ENCODE measurements at regions not wholly inside any gene's neighbourhood (a gene's known extent, or its start where the extent isn't known, plus 50 kb on each side); places are given as distances from the start of the nearest gene placed in this dataset.
"Not testable (repeated sequence)": the region's sequence is repeated elsewhere in the genome, so short reads cannot be mapped to it uniquely, and the experiment has no call there.

DNA sequence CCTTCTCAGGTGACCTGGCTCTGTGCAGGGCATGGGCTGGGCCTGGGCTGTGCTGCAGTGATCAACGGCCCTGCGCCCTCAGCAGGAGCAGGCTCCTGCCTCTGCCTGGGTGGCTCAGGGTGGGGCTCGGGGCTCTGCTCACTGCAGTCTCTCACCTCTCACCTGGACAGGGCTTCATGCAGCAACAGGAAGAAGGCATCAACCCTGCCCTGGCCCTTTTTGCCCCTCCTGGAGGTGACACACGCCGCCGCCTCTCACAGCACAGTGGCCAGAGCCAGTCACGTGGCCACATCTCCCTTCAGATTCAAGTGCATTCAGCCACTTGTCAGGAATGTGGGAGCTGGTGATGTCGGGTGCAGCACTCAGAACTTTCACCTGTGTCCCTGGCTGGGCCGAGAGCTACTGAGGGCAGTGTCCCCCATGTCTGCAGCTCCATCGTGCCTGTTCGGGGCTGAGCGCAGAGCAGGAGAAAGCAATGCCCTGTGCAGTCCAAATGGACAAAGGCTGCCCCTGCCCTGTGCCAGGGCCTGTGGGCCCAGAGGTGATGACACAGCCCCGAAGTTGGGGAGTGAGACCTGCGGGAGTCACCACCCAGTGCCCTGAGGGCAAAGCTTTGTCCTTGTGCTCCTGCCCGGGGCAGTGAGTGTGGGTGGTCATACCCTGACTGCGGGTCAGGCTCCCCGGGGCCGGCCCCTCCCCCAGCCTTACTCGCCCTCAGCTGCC, 314.0 kb downstream of the PTPRU start:
- DNase-seq (ENCODE audit: low spot score): no peak

DNA sequence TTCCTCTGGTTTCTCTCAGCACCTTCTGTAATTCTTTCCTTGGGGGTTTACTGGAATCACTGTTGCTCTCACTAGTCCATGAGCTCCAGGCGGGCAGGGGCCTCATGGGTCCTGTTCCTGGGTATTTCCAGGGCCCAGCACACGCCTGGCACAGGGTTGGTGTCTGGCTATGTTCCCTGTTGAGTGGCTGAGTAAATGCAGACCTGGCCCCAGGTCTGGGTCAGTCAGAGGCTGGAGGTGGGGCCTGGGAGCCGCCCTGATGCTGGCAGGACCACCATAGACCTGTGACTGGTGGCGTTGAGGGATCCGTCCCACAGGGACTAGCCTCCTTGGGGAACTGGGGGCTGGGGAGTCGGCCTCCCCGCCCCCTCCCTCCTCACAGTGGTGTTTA, 313.4 kb downstream of the PTPRU start:
- not testable (repeated sequence) for DNase-seq (ENCODE audit: low spot score)

DNA sequence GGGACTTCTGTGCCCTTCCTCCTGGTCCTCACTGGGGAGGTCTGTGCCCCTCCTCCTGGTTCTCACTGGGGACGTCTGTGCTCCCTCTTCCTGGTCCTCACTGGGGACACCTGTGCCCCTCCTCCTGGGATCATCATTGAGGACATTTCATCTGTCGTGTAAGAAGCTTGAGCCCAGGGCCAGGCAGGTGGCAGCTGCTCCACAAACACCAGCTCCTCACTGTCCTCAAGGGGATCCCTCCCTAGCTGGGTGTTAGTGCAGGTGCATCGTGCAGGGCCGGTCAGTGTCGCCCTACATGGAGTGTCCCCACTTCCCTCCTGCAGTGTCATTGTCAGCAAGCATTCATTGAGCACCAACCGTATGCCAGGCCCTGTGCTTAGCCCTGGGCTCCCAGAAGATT, 312.7 kb downstream of the PTPRU start:
- no peak for DNase-seq (ENCODE audit: low spot score)

DNA sequence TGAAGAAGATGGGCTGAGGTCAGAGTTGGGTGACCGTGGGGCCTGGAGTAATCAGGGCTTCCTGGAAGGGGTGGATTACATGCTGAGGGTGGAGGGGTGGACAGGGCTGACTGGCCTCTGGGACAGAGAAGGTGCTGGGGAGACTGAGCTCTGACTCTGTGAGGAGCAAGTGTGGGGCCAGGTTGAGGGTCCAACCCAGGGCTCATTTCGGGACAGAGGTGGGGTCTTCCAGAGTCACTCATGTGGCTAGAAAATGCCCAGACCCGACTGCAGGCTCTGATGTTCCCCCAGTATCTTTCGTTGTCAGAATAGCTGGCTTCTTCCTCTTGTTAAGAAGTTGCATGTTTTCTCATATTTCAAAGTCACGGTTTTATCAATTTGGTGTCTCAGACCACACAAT, 311.8 kb downstream of the PTPRU start:
- no peak for DNase-seq (ENCODE audit: low spot score)

DNA sequence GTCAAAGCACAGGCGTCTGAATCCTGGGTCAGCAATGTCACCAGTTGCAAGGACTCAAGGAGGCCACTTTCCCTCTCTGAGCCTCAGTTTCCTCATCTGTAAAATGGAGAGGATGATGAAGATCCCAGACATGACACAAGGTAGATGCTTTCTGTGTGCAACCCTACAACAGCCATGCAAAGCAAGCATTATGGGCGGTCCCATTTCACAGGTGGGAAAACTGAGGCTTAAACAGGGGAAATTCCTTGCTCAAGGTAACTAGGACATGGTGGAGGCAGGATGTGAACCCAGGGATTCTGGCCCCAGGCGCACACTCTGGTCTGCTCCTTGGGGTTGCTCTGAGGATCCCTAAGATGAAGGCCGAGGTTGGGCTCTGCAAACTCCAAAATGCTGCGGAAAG, 311.0 kb downstream of the PTPRU start:
- no peak for DNase-seq (ENCODE audit: low spot score)

DNA sequence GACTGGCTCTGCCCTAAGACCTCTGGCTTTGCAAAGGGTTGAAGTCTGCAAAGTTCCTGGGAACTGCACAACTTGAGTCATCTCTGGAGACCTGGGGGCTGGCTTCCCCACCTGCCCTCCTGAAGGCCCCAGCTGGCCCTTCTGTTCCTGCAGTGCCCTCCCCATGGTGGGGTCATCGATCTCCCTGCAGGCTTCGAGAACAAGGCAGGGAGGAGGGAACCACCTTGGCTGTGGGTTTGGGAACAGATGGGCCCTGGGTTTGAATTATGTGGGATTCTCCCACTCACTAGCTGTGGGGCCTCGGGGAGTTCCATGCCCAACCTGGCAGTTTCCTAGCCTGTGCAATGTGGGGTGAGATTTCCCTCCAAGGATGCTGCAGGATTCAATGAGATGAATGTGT, 310.2 kb downstream of the PTPRU start:
- DNase-seq (ENCODE audit: low spot score): no peak

DNA sequence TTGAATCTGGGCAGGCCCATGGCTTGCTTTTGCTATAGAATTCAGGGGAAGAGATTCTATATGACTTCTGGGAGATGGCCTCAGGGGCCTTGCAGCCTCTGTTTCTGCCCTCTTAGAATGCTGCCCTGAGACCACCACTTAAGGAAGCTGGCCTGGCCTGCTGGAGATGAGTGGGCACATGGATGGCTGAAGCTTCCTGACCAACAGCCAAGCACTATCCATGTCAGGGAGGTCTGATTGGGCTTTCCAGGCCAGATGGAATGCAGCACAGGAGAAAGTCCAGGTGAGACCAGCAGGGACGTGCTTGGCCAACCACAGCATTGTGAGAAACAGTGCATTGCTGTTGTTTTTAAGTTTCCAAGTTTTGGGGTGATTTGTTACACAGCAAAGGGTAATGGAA, 308.1 kb downstream of the PTPRU start:
- DNase-seq (ENCODE audit: low spot score): no peak

DNA sequence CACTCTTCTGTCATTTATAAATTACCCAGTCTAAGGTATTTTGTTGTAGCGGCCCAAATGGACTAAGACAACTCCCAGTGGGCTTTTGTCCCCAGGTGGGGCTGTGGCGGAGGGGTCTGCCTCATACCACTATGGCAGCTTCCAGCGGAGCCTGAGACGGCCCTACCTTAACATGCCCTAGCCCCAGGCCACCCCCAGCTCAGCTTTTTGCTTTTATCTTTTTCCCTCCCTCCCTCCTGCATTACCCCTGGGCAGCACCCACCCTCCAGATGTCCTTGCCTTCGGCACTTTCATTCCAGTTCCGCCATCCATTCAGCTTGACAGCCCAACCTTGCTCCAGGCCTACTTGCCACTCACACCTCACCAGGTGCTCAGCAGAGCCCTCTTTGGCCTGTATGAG, 307.3 kb downstream of the PTPRU start:
- DNase-seq (ENCODE audit: low spot score): no peak

DNA sequence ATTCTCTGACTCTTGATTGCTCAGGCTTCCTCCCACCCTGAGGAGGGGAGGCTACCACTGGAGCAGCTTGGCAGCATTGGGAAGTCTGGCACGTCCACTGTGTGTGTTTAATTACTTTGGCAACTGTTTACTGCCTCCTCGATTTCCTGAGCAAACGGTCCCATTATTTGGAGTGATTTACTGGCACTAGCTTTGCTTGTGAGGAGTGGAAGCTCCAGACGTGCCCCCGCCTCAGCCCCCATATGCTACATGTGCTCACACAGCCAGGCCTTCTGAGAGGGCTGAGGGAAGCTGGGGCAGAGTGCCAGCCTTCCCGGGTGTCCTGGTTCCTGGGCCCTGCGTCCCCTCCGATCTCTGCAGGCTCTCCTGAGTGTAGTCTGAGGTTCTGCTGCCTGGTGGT, 306.2 kb downstream of the PTPRU start:
- no peak for DNase-seq (ENCODE audit: low spot score)

DNA sequence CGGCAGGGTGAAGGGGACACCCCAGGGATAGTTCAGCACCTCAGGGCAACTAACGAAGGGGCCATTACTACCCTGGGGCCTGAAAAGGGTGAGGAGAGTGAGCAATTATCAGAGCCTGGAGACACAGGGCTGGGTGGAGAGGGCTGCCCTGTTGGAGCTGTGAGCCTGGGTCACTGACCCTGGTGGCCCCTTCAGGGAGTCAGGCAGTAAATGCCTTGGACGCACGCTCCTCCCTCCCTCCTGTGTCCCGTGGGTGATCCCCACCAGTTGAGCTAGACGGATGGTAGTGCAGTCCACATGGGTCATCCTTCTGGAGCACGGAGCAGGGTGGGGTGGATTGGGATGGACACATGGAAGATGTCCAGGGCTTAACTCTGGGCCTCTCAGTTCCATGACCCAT, 305.3 kb downstream of the PTPRU start:
- no peak for DNase-seq (ENCODE audit: low spot score)

DNA sequence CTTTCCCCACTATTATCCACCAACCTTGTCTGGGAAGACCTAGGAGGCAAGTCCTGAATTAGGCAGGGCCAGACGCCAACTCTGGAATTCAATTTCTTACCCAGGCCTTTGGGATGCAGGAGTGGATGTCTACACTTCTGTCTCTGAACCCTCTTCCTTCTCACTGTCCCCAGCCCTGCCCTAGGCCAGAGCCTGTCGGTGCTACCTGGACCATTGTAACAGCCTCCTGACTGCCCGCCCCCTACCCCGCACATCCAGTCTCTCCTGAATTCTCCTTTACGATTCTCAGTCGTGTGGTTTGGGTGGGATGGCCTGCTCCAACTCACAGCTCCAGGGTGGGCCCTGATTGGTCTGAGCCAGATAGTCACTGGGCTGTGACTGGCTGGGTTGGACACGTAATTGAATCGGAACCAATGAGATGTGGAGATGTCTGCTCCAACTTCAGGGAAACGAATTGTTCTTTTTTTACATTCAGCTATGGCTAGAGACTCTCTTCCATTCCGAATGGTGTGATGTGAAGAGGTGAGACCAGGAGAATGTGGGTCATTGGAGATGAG, 304.6 kb downstream of the PTPRU start:
- no peak for DNase-seq (ENCODE audit: low spot score)

DNA sequence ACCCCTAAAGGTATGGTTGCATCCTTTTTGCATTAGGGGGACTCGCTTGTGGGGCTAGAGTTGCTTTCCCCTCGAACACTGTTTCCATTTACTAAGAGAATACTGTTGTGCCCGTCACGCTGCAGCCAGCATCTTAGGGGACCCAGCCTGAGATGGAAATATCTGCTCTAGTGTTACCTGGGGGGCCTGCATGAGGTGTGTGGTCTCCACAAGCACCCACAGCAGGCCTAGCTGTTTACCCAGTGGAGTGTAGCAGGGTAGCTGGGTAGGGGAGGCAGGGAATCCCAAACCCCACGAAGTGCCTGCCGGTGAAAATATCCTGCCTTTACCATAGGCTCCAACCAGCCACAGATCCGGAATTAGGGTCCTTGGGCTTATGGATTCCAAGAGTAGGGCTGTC, 303.6 kb downstream of the PTPRU start:
- DNase-seq (ENCODE audit: low spot score): no peak

DNA sequence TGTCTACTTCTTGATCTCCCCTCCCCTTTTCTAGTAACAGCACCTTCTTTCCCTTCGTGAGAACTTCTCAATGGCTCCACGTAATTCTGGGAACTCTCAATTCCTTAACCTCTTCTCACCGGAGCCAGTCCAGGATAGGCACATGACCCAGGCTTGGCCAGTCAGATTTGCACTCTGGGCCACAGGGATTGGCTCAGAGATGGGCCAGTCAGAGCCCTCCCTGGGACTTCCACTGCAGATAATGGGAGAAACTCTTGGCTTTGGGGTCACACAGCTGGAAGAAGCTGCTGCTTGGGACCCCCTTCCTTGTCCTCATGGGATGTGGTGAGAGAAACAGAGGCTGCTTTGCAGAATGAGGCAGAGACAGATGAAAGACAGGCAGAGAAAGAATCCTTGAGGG, 302.3 kb downstream of the PTPRU start:
- no peak for DNase-seq (ENCODE audit: low spot score)

DNA sequence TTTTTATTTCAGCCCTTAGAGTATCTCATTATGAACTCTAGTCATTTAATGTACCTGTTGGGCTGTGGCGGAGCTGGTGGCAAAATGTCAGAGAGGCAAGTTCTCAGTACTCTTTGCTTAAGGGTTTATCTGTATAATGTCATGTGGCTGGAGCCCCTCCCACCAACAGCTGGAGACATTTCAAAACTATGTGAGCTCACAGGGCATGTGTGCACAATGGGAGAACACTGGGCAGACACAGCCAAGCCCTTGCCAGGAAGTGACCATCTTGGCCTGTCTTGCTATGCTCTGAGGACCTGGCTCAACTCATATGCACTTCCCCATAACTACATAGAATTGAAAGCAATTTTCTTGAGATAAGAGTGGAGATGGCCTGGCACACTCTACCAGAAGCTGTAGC, 296.4 kb downstream of the PTPRU start:
- no peak for DNase-seq (ENCODE audit: low spot score)

DNA sequence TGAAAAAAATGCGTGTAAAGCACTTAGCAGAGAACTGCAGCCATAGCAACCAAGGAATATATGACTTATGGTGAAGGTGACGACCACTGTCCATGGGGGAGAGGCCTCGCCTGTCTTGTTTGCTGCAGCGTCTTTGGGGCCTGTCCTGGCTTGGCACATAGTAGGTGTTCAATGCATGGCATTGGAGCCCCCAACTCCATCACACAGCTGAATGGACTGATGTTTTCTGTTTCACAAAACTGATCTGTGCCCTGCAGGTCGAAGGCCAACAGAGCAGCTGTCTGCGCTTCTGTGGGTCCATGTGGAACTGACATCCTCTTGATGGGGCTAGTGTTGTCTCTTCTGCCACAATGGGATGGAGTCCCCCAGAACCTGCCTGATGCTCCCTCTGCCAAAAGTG, 296.0 kb downstream of the PTPRU start:
- no peak for DNase-seq (ENCODE audit: low spot score)

DNA sequence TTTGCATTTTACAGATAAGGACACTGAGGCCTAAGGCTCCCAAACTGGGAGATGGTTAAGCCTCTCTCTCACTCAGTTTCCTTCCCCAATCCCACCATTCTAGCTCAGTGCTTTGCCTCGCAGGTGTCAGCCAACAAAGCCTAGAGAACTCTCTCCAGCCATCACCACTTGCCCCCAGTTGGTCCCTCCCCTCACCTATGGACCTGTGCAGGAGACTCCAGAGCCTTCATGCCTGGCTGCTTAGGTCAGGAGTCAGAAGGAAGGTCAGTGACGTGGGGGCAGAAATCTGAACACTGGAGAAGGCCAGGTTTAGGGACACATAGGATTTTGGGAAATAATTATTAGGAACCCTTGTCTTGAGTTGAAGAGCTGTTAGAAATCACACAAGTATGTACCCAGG, 295.3 kb downstream of the PTPRU start:
- no peak for DNase-seq (ENCODE audit: low spot score)

DNA sequence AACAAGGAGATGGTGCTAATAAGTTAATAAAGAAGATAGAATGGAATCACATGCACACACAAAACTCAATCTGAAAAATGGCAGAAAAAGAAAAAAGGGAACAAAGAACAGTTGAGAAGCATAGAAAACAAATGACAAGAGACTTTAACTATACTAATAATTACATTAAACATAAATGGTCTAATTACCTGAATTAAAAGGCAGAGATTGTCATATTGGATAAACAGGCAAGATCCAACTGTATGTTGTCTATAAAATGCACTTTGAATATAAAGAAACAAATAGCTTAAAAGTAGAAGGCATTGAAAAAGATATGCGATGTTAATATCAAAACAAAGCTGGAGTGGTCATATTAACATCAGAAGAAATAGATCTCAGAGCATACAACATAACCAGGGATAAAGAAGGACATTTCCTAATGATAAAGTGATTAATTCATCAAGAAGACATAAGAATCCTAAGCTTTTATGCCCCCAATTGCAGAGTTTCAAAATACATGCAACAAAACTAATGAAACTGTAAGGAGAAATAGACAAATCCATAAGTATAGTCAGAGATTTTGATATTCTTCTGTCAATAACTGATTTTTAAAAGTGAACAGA, 293.5 kb downstream of the PTPRU start:
- DNase-seq (ENCODE audit: low spot score): no peak

DNA sequence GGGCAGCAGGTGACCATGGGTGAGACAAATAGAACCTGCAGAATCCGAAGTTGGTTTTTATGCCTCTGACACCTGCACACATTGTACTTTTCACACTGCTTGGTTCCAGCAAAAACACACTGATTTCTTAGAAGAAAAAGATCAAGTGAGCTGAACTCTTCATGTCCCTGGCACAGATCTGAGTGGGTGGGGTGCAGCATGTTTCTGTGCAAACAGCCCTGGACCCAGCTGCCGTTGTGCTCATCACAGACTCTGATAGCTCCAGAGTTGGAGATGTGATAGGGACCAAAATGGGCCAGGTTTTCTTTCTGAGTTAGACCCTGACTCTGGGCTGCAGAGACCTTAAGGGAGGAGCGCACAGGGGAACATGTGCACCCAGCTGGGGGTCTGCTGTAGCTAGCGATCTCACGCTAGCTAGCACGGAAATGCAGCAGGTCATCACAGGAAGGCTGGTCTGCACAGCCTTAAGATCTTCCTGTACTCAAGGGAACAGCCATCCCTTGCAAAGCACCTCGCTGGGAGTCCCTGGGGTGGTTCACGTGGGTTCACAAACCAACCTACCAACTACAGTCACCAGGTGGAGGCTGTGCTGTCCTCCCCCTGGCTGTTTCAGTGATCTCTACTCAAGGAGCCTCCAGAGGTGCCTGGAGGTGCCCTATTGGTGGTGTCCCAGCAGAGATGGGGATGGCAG, 291.1 kb downstream of the PTPRU start:
- DNase-seq (ENCODE audit: low spot score): no peak

DNA sequence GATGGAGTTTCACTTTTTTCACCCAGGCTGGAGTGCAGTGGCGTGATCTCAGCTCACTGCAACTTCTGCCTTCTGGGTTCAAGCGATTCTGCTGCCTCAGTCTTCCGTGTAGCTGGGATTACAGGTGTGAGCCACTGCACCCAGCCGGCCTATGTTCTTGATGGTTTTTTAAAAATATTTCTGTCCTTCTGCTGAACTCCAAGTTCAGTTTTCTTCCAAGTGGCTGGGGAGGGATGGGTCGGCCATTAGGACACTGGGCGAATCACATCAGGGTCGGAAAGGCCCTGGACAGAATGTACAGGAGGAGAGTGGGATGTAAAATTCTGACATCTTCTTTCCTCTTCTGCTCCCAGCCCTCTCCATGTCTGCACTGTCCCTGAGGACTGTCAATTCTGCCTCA, 289.6 kb downstream of the PTPRU start:
- DNase-seq (ENCODE audit: low spot score): no peak

DNA sequence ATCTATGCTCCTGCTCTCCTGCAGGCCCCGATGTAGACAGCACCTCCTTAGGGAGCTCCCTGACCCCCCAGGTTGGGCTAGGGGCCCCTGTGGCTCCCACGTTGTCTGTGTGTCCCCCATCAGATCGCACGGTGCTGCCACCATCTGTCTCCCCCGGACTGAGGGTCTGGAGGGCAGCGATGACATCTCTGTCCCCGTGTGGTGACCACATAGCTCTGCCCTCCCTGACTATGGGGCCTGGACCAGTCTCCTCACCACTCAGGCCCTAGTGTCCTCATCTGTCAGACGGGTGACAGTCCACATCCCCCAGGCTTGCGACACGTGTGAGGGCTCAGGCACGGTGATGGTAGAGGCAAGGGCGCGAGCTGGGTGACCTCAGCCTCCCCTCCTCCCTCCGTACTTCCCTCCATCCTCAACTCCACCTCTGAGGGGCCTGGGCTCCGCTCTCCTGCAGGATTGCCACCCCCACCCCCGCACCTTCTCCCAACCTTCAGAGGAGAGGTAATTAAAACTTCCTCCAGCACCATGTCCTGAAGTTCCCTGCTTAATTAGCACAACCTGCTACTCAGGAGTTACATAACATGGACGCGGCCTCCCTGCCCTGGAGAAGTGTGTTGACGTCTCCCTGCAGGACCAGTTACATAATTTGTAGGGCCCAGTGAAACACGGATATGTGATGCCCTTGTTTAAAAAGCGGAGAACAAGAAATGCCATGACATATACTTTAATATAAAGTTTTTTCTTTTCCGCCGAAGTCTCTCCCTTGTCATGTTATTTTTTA, 288.2 kb downstream of the PTPRU start:
- no peak for DNase-seq (ENCODE audit: low spot score)

DNA sequence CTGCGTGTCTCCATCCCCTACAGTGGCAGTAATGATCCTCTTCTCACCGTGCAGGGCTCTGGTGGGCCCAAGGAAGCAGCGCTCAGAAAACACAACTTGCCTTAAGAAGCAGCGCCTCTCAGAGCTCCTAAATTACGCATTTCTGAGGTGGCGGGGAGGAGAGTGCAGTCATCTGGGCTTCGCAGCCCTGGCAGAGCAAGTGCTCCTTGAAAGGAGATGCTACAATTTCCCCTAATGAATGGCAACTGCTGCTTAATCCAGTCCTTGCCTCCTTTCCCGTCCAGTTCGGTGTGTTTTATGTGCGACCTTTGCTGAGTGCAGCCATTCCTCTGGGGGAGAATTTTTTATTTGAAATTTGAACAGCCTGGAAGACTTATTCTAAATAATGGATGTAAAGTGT, 287.3 kb downstream of the PTPRU start:
- no peak for DNase-seq (ENCODE audit: low spot score)

DNA sequence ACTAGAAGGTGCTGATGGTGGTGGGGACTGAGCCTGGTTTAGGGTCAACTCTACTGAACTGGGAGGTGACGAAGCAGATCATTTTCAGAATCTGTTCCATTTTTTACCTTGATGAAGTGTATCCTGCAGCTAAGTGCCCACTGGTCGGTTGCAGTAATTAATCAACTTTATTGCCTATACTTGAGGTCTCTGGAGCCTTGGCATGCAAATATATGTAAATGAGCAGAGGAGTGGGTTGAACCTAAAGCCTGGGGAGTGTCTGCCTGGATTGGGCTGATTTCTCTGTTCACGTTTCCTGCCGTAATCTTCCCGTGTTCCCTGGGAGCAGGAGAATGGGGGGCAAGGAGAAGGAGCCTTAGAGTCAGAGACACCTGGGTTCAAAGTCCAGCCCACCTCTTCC, 286.8 kb downstream of the PTPRU start:
- no peak for DNase-seq (ENCODE audit: low spot score)

Data from SK-N-DZ (cell line).